C4-2B (cell line): ENCODE measurements at regions not wholly inside any gene's neighbourhood (a gene's known extent, or its start where the extent isn't known, plus 50 kb on each side); places are given as distances from the start of the nearest gene placed in this dataset.
"Not testable (repeated sequence)": the region's sequence is repeated elsewhere in the genome, so short reads cannot be mapped to it uniquely, and the experiment has no call there.

ENCODE experiments used
- H3K27ac ChIP-seq: fragments of 450-650 bp; 2 replicates; pipeline ENCODE4 v1.5.1; 2017
- ZFX ChIP-seq: fragments of 450-650 bp; IDR thresholded peaks from 2 replicates; pipeline ENCODE4 v1.6.1; 2017
- TF ChIP-seq, protein P1 (sequence below): fragments of 450-650 bp; conservative IDR thresholded peaks from 2 replicates; pipeline ENCODE4 v1.5.1; 2017; ENCODE audit warnings: mild to moderate bottlenecking

DNA sequence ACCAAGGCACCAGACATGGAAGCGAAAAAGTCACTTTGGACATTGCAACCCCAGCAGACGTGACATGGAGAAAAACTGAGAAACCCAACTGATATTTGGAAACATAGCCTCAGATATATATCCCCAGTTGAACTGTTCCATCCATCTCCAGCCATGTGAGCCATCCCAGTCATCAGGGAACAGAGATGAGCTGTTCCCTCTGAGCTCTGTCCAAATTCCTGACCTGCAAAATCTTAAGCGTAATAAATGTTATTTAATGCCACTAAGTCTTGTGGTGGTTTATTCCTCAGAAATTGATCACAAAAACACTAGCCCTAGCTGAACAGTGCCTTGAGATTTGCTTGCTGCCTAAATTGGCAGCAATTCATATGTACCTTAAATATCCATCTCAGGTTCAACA, 182.8 kb downstream of the NRP2 start:
- TF ChIP-seq, protein P1, sequence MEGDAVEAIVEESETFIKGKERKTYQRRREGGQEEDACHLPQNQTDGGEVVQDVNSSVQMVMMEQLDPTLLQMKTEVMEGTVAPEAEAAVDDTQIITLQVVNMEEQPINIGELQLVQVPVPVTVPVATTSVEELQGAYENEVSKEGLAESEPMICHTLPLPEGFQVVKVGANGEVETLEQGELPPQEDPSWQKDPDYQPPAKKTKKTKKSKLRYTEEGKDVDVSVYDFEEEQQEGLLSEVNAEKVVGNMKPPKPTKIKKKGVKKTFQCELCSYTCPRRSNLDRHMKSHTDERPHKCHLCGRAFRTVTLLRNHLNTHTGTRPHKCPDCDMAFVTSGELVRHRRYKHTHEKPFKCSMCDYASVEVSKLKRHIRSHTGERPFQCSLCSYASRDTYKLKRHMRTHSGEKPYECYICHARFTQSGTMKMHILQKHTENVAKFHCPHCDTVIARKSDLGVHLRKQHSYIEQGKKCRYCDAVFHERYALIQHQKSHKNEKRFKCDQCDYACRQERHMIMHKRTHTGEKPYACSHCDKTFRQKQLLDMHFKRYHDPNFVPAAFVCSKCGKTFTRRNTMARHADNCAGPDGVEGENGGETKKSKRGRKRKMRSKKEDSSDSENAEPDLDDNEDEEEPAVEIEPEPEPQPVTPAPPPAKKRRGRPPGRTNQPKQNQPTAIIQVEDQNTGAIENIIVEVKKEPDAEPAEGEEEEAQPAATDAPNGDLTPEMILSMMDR = no peak
- TF ChIP-seq ZFX = no peak
- no peak overlapping the region for H3K27ac ChIP-seq

DNA sequence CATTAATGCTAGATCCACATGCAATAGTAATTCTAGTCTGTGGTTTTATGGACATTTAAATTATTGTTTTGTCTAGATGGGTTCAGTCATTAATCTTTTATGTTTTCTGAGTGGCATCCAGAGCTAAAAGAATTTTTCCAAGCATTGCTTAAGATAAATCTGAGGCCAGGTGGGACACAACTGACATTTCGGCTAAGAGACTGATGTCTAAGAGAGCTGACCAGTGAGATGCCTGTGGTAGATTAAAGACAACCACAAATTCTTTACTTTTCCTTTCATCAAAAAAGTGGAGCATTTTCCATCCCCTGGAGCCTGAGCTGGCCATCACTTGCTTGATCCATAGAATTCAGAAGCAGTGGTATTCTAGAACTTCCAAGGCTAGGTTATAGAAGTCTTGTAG, 182.2 kb downstream of the NRP2 start:
- TF ChIP-seq, protein P1 = no peak
- no peak for TF ChIP-seq ZFX
- H3K27ac ChIP-seq = no peak overlapping the region

DNA sequence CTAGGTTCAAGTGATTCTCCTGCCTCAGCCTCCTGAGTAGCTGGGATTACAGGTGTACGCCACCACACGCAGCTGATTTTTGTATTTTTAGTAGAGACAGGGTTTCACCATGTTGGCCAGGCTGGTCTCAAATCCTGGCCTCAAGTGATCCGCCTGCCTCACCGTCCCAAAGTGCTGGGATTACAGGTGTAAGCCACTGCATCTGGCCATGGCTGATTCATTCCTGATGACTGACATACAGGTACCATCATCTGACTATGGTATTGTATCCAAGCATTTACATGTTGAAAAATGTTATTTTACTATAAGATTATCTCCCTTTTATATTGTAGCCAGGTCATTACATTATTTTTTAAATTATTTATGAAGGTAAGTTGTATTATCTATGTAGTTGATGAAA, 180.5 kb downstream of the NRP2 start:
- not testable (repeated sequence) for H3K27ac ChIP-seq

DNA sequence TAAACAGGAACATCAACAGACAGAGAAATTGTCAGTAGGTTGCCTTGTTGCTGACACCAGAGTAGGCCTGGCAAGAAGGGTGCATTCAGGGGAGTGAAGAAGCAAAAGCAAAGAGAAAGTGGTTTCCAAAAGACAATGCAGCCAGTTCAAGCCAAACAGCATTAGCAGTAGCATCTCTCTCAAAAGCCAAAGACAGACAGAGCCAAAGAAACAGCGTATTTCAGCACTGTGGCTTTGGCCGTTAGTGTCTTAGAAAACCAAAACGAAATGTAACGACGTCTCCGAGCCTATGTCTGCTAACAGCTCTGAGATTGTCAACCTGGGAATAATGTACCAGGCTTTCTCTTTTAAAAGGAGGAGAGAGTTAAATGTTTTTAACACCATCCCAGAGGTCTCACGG, 178.6 kb downstream of the NRP2 start:
- H3K27ac ChIP-seq = no peak overlapping the region
- TF ChIP-seq ZFX = no peak
- TF ChIP-seq, protein P1 = no peak

DNA sequence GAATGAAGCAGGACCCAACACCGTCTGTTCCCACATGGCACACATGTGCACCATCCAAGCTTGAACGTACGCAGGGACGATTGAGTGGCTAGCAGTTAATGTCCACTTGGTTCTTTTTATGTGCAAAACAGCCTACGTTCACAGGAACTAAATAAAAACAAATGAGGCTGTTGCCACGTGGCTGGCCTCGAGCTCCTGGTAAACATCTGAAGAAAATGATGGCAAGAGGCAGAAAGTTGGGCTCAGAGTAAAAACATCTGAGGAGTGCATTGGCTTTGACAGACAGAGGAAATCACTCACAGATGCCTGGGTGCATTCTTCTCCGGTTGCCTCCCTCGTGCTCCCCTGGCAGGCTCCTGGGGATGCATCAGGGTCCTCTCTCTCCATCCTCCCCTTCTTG, 177.9 kb downstream of the NRP2 start:
- TF ChIP-seq, protein P1 = no peak
- H3K27ac ChIP-seq = no peak overlapping the region

DNA sequence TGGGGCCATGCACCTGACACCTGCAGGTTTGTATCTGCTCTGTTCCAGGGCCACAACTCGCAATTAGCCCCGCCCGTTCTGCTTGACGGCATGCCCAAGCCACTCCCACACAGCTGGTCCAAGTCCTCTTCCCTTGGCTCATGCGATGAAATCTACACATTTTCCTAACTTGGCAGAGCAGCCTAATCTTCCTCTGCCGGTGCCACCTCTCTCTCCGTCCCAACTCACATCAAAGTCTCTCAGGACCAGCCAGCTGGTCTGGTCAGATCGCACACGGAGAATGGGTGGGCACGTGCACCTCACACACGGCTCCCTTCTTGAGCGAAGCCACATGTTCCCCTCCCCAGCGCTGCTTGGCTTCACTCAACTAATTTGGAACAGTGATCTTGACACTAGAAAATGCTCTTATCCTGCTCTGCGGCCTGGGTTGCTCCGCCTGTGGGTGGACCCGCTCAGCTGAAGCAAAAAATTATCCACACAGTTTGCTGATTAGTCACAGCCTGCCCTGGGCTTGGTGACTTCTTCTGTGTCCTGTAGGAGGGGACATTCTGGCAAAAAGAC, 176.7 kb downstream of the NRP2 start:
- no peak overlapping the region for H3K27ac ChIP-seq
- TF ChIP-seq, protein P1 = no peak
- TF ChIP-seq ZFX = no peak

DNA sequence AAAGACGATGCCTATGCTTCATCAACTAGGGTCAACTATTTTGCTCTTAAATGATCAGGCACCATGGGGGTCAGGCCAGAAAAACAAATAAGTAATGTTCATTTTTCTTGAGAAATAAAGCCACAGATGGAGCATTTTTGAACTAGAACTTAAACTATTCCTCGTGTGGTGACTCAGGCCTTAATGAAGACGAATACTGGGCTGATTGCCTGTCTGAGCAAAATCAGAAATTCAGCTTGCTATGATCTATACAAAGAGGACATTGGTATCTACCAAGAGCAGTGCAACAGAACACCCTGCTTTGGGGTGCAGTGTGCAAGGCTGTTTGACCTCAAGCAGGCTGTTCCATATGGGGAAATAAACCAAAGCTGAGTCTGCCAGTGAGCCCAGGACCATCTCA, 176.0 kb downstream of the NRP2 start:
- no peak for TF ChIP-seq ZFX
- TF ChIP-seq, protein P1 = no peak

DNA sequence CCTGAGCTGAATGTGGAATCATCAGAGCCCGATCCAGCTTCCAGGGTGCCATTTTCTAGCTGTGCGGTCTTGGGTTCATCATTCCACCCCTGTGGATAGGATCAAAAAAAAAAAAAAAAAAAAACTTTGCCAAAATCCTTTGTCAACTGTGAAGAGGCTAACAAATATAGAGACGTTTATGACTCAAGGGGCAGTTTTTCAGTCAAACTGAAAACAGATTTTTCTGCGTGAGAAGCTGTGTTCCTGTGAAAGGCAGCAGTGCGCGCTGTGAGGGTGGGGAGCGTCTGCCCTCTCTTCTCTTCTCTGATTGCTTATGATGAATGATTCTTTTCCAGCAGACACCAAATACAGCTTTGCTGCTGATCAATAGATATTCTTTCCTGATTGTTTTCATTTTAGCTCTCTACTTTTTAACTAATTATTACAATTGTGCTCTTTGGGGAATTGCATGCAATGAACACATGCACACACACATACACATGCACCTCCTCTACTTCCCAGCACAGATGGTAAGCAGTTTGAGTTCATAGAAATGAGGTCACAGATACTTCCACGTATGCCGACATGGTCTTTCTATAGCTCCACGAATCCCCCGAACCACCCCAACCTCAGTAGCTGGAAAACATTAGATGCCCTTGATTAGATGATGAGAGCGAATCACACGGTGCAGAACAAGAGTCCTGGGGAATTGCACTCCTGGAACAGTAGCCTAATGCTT, 175.4 kb downstream of the NRP2 start:
- no peak overlapping the region for H3K27ac ChIP-seq
- TF ChIP-seq, protein P1 = no peak
- TF ChIP-seq ZFX = no peak

More for the DNA sequence above, 176.0 kb downstream of the NRP2 start:
- no peak overlapping the region for H3K27ac ChIP-seq
